ENCODE measurements at regions not wholly inside any gene's neighbourhood (a gene's known extent, or its start where the extent isn't known, plus 50 kb on each side); places are given as distances from the start of the nearest gene placed in this dataset.

DNA sequence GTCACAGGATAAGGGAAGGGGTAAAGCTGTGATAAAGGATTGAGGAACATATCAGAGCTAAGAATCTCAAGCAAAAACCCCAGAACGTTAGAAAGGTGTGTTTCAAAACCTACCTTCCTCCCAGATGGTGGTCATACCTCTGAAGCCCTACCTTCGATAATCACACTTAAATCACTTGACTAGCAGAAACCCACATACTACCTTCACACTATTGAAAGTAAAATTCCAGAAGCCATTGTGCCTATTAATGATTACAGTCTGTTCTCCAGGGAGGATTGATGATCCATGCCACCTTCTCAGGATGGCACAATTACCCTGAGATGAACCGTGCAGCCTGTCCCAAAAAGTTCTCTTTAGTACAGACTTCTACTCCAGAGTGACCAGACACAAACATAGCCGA lies 72.3 kb upstream of the SOX4 start:
- Mint-ChIP-seq H3K4me1 (no peaks in the 10 kb centered on the region), H3K27ac (no peak overlapping the region), H3K9me3 (no peaks in the 10 kb centered on the region), H3K4me3 (no peak overlapping the region), H3K36me3 (ENCODE audit: low read depth) (no peaks in the 10 kb centered on the region), H3K27me3 (peaks cover 1% of the 10 kb centered on the region)
- ChIA-PET POLR2A (no interaction called here), CTCF (no interaction called here)
- no peak for ATAC-seq (ENCODE audit: low read depth)
- intact Hi-C loops (cut with micrococcal nuclease): no loop called here
- TF ChIP-seq, protein P1, sequence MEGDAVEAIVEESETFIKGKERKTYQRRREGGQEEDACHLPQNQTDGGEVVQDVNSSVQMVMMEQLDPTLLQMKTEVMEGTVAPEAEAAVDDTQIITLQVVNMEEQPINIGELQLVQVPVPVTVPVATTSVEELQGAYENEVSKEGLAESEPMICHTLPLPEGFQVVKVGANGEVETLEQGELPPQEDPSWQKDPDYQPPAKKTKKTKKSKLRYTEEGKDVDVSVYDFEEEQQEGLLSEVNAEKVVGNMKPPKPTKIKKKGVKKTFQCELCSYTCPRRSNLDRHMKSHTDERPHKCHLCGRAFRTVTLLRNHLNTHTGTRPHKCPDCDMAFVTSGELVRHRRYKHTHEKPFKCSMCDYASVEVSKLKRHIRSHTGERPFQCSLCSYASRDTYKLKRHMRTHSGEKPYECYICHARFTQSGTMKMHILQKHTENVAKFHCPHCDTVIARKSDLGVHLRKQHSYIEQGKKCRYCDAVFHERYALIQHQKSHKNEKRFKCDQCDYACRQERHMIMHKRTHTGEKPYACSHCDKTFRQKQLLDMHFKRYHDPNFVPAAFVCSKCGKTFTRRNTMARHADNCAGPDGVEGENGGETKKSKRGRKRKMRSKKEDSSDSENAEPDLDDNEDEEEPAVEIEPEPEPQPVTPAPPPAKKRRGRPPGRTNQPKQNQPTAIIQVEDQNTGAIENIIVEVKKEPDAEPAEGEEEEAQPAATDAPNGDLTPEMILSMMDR (IDR thresholded peaks at IDR 0.05): no peak
- DNase-seq: no peak

DNA sequence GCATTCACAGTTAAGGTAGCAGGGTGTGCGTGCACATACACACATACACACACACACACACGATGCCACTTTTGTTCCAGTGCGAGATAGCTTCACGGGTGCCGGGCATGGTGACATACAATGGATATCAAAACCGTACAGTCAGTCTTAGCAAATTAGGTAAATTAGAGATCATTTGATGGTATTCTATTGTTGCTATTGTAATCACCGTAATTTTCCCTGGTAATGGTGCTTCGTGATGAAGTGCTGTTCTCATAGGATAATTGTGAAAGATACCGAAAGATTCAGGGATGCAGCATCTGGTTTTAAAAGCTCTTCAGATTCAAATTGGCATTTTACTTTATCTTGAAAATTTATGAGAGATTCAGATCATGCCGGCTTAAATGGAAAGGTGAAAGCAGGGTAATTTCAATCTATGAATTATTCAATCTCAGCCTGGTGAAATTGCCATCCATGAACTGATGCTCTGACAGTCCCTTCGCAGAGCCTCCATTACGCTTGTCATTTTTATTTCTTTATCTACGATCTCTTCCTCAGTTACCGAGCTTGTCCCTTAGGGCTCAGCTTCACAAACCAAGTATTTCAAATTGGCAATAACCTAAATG lies 71.3 kb upstream of the SOX4 start:
- ATAC-seq (ENCODE audit: low read depth) (no peak), DNase-seq (no peak)
- Mint-ChIP-seq H3K4me1 (no peaks in the 10 kb centered on the region), H3K36me3 (ENCODE audit: low read depth) (no peaks in the 10 kb centered on the region), H3K27ac (no peak overlapping the region), H3K9me3 (no peaks in the 10 kb centered on the region), H3K27me3 (peaks cover 1% of the 10 kb centered on the region), H3K4me3 (no peak overlapping the region)
- TF ChIP-seq, protein P1 (IDR thresholded peaks at IDR 0.05): no peak
- POLR2A ChIA-PET: no interaction called here
- intact Hi-C loops (cut with micrococcal nuclease): no loop called here
- CTCF ChIA-PET: no interaction called here

DNA sequence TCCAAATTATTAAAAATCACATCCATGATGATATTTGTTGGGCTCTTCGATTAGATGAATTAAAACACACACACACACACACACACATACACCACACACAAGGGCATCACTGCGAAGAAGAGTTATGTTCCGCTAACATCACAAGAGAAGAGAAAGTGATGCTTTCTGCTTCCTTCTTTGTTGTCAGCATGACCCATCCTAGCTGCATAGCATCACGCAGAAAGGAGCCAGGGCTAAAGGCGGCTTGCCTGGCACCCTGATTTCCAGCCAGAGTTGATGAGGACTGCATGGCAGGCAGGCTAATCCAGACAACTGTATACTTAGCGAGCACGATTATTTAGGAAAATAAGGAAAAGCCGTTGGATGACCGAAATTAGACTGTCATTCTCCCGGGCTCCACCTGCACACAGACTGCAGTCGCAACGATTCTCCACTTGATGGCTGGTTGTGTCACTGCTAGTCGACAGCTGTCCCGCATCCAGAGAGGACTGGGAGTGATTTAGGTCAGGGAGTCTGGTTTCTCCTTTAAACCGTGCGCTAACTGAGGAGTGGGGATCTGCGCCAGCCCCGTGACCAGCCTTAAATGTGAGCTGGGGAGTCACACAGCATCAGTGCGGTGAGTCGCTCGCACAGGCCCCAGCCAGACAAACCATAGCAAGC lies 70.6 kb upstream of the SOX4 start:
- intact Hi-C loops (cut with micrococcal nuclease): no loop called here
- ChIA-PET POLR2A (no interaction called here), CTCF (no interaction called here)
- H3K27ac Mint-ChIP-seq: no peak overlapping the region
- no peaks in the 10 kb centered on the region for H3K36me3 Mint-ChIP-seq (ENCODE audit: low read depth)
- ATAC-seq (ENCODE audit: low read depth) (no peak), DNase-seq (no peak)
- peaks cover 1% of the 10 kb centered on the region for H3K27me3 Mint-ChIP-seq
- TF ChIP-seq, protein P1 (IDR thresholded peaks at IDR 0.05): no peak
- no peak overlapping the region for H3K4me3 Mint-ChIP-seq
- no peaks in the 10 kb centered on the region for H3K4me1 Mint-ChIP-seq
- H3K9me3 Mint-ChIP-seq: no peaks in the 10 kb centered on the region

DNA sequence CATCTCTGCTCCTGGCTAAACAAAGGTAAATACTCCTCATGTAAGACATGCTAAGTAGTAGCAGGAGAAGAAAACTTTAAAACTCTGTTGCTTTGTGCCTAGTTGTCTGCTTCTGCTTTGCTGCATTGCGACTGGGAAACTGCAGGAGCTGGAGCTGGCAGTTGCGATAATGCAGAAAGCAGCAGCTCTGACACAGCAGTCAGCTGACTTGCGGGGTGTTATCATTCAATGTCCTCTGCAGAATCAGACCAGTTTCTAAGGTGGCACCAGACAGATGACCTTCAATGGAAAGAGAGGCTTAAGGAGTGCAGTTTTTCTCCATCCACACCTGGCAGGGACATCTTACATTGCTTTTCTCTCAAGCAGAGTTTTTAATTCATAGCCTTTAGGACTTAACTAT lies 69.9 kb upstream of the SOX4 start:
- CTCF ChIA-PET: no interaction called here
- no peak for DNase-seq
- H3K4me1 Mint-ChIP-seq: no peaks in the 10 kb centered on the region
- TF ChIP-seq, protein P1 (IDR thresholded peaks at IDR 0.05): no peak
- intact Hi-C loops (cut with micrococcal nuclease): no loop called here
- POLR2A ChIA-PET: no interaction called here
- no peak overlapping the region for H3K27ac Mint-ChIP-seq
- no peak overlapping the region for H3K4me3 Mint-ChIP-seq
- no peak for ATAC-seq (ENCODE audit: low read depth)
- H3K27me3 Mint-ChIP-seq: peaks cover 1% of the 10 kb centered on the region
- no peaks in the 10 kb centered on the region for H3K9me3 Mint-ChIP-seq
- H3K36me3 Mint-ChIP-seq (ENCODE audit: low read depth): no peaks in the 10 kb centered on the region

DNA sequence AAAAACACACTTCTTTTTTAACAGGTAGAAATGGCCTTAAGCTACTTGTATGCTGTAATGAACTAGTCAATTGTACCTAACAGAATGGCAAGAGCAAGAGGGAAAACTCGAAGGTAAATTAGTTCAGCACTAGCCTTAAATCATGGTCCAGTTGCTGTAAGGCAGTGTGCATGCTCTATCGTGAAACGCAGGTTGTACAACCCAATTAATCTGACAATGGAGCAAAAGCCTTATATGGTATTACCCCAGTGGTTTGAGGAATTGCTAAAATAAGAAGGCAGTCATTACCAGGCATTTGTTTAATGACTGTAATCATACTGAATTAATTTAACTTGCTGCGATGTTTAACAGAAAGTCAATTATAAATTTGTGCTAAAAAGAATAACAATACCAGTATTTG lies 69.3 kb upstream of the SOX4 start:
- intact Hi-C loops (cut with micrococcal nuclease): no loop called here
- TF ChIP-seq, protein P1 (IDR thresholded peaks at IDR 0.05): no peak
- H3K9me3 Mint-ChIP-seq: no peaks in the 10 kb centered on the region
- ChIA-PET CTCF (no interaction called here), POLR2A (no interaction called here)
- H3K4me3 Mint-ChIP-seq: no peak overlapping the region
- H3K27ac Mint-ChIP-seq: no peak overlapping the region
- no peaks in the 10 kb centered on the region for H3K4me1 Mint-ChIP-seq
- no peaks in the 10 kb centered on the region for H3K36me3 Mint-ChIP-seq (ENCODE audit: low read depth)
- peaks cover 1% of the 10 kb centered on the region for H3K27me3 Mint-ChIP-seq
- ATAC-seq (ENCODE audit: low read depth): no peak
- no peak for DNase-seq
